Left ventricle myocardium superior (tissue), 1 donor: ENCODE measurements at regions not wholly inside any gene's neighbourhood (a gene's known extent, or its start where the extent isn't known, plus 50 kb on each side); places are given as distances from the start of the nearest gene placed in this dataset.
"Not testable (repeated sequence)": the region's sequence is repeated elsewhere in the genome, so short reads cannot be mapped to it uniquely, and the experiment has no call there.

Experiments used
- ATAC-seq: fragments of 200-7000 bp; cut with Tn5 transposase; one replicate; pipeline ENCODE4 v1.9.1; 2020; ENCODE audit warnings: mild to moderate bottlenecking, moderate library complexity
- DNase-seq: peaks from one replicate; pipeline ENCODE4 v3.0.0-alpha.2; 2020
- intact Hi-C: fragments of 100-400 bp; cut with micrococcal nuclease; formaldehyde crosslinking; loops from one replicate; pipeline ENCODE4 v1.11.0; 2022
- donor health status: DM: no; HTN: yes; CAD: no; lungs with severe emphysema.

DNA sequence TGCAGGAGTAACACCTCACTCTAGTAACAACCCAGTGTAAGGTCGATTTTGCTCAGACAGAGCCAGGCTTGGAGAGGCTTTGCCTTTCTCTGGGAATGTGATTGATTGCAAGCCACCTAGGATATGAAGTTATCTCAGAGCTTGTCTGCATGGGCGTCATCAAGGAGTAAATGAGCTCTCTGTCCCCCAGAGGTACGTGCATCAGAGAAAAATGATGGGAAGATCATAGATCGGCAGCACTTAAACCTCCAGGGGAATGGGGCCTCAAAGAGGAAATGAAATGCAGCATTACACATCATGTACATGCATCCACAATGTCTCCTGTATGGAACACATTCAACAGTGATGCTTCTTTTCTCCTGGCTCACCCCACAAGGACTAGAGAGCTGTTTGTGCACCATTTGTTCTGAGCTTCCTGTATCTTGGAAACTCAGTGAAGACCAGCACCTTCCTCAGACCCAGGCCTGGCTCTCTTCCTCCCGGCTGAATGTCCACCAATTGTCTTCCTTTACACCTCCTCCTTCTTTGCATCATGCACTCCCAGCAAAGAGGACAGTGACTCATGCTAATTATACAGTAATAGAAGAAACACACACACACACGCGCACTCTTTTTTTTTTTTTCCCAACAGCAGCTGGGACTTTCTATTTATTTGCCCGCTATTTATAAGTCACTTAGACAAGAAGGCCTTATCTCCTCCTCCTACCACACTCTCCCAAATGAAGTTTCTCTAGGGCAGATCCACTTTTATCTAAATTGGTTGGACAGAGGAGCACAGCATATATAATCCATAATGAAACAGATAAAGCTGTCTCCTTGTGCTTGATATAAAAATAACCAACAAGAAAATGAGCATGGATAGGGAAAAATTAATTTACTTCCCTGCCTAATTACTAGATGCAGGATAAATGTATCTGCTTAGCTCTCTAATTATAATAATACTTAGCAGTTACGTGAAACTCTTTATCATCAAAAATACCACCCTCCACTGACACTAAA lies 990.7 kb downstream of the CCSER2 start:
- DNase-seq (no peak), ATAC-seq (peak; percentile 89)
- intact Hi-C loops, result no loop called here

DNA sequence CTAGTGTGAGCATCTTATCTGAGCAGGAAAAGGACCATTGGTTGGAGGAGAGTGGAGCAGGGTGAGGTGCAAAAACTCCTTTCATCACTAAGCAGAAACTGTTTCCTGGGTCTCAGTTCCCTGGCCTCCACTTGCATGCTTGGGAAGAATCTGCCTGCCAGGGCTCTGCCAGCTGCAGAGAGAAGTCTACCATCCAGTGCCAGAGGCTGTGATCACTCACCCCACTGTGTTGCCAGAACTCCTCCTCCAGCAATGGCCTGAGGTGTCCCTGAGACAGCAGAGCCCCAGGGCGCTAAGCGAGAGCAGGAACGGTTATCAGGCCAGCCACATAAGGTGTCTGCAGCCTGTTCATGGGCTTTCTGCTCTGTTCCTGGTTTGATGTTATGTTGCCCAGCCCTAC lies 991.4 kb downstream of the CCSER2 start:
- ATAC-seq, result peak; percentile 98
- peak; percentile 72 for DNase-seq
- intact Hi-C loops, result no loop called here

DNA sequence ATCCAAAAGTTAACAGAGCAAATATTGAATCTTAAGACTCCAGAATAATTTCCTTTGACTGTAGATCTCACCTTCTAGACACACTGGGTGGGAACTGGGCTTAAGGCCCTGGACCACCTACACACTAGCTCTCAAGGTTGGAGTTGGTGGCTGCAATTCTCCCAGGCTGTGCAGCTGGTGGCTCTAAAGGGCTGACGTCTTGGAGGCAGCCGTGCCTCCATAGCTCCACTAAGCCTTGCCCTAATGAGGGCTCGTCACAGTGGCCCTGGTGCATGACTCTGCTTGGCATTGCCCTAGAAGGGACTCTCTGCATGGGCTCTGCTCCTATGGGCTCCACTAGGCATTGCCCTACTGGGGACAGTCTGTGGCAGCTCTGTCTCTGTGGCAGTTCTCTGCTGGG lies 1005.2 kb downstream of the CCSER2 start:
- intact Hi-C loops, result no loop called here
- no peak for ATAC-seq
- no peak for DNase-seq

DNA sequence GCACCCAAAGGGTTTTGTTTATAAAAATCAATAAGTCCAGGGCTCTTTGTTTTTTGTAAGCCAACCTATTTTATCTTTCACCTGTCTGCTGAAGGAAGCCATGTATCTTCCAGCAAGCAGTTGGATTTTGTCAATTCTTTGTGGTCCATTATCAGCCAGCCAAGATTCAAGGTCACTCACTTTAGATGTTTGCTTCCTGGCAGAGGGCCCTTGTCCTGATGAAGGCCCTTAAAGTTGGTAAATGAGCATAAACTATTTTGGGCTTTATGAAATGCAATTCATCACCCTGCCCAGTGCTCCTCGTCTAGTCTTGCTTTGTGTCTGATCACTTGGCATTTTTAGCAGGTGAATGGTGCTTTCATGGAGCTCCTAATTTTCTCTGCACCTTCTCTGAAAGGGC lies 1004.2 kb downstream of the GRID1 start:
- ATAC-seq (no peak), DNase-seq (no peak)
- intact Hi-C loops, result no loop called here

DNA sequence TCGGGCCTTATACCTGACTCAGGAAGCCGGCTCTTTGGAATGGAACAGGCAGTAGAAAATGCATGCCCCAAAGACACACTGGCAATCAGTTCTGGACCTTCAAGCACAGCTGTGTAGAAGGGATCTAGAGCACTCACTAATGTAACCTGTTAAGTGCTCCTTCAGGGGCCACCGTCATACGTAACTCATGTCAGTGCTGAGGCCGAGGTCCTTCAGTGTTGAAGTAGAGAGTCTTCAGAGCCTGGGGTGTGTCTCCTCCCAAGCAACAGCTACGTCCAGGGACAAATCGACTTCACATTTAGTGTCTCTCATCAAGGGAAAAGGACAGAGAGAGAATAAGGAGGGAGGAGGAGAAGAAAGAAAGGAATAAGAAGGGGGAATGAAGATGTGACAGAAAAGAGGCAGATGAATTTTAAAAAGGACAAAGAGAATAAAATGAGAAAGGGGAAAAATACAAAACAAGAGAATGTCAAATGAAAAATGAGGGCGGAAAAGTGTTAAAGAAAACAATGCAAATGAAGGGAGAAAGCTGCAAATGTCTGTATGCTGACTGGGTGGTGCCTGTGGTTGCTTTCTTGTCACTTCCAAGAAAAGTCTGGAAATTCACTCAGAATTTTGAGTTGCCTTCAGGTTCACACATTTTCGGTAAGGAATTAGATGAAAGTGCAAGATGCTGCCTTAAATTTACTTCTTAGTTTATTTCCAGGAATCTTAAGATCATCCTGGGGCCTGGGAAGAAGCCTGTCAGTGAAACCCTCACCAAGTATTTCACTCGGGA lies 989.4 kb downstream of the GRID1 start:
- no peak for DNase-seq
- ATAC-seq, result no peak
- intact Hi-C loops, result no loop called here

DNA sequence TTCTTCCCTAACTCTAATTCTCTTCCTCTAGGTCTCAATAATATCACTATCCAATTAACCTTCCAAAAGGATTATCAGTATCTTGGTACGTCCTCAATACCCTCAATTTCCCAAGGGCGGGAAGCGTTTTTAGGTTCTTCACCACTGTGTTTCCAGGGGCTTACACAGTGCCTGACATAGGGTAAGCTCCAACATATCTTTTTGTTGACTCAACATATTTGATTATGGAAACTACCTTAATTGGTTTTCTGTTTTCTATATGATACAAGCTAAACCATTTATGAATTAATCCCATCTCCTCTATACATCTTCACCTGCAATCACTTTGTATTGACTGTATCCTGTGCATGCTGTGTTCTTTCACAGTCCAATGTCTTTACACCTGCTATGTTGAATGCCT lies 987.3 kb downstream of the GRID1 start:
- ATAC-seq (no peak), DNase-seq (no peak)
- intact Hi-C loops, result no loop called here

DNA sequence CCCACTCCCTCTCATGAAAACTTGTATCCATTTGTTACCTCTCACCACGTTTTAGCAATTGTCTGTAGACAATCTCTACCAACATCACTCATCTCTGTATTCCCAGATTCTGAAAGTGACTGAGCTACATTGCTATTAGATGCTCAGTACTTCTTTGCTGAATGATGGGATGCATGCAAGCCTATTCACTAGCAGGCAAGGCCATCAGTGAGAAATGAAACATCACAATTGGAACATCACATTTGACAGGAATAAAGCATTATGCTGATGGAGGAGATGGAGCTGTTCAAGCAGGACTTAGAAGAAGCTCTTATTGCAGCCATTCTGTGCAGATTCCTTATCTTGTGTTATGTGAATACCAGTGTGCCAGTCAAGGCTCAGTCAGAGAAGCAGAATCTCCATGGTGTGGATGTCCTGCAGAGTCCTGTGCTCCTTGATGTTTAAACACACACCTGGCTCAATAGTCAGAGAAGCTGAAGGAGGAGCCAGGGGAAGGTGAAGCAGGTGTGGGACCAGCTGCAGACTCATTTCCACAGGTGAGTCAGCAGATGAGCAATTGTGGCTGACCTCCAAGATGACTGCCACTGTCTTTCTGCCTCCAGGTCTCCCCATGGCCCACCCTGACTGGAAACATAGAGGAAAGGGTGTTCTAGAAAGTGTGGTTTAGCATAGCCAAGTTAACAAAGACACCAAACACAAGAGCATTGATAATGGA lies 965.5 kb downstream of the GRID1 start:
- DNase-seq, result no peak
- no peak for ATAC-seq
- intact Hi-C loops, result no loop called here

DNA sequence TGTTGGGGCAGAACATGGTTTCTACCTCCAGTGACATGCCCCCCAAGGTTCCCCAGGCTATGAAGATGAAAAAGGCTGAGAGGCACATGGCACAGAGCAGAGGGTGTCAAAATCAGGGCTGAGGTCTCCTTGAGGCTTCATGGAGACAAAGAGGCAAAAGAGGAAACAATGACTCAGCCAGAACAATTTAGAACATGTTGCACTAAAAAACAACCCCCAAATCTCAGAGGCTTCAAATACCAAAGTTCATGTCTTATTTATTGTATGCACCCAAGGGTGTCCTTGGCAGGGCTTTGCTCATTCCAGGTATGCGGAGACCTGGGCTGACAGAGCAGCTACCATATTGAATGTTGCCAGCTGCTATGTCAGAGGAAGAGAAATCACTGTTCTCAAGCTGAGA lies 964.1 kb downstream of the GRID1 start:
- intact Hi-C loops, result no loop called here
- ATAC-seq (no peak), DNase-seq (no peak)

DNA sequence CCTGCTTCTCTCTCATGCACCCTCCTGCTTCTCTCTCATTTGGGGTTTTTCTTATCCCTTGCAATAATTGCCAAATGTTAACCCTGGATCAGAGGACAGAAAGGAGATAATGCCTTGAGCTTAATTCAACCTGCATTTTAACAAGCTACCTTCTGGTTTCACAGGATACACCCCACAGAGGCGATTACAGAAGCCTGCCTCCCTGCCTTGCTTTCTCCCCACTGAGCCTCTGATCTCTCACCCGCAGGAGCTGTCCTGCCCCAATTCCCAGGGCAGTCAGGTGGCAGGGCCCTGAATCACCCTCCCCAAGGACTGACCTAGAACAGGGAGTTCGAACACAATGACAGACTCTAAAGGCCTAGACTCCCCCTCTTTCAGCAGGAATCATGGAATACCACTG lies 959.5 kb downstream of the GRID1 start:
- intact Hi-C loops, result no loop called here
- DNase-seq, result no peak
- no peak for ATAC-seq

DNA sequence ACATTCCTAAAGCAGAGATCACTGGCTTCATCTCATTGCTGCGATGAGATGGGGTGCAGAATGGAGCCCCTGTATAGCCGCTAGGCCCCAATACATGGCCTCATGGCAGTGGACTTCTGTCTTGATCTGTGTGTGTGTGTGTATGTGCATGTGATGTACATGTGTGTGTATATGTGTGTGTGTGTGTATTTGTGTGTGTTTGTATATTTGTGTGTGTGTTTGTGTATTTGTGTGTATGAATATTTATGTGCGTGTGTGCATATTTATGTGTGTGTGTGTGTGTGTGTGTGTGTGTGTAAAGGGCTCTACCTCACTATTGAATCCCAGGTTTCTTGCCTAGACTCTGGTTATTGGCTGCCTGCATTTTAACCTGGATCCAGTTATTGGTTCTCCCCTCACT lies 958.2 kb downstream of the GRID1 start:
- ATAC-seq (no peak), DNase-seq (no peak)
- intact Hi-C loops, result no loop called here

DNA sequence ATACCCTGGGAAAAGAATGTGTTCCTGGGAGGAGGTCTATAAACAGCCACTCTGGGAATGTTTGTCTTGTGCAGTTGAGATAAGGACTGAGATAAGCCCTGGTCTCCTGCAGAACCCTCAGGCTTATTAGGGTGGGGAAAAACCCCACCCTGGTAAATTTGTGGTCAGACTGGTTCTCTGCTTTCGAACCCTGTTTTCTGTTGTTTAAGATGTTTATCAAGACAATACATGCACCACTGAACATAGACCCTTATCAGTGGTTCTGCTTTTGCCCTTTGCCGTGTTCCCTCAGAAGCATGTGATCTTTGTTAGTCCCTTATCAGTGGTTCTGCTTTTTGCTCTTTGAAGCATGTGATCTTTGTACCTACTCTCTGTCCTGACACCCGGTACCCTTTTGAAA lies 956.0 kb downstream of the GRID1 start:
- DNase-seq, intact Hi-C loops, ATAC-seq: not testable (repeated sequence)

DNA sequence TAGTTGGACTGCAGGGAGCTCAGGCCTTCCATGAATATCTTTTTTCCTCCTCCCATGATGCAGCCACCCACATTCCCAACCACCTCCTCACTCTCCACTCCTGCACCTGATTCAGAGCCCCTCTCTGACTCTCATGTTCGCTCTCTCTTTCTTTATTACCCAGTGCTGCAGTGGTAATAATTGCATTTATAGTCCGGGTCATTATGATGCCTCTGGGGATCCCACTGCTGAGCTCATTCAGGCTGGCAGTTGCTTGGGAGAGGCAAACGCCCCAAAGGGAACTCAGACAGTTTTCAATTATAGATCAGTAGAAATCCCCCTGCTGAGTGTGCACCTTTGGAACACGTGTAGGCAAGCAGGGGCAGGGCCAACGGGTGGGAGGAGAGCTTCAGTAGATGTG lies 953.0 kb downstream of the GRID1 start:
- DNase-seq, result no peak
- intact Hi-C loops, result no loop called here
- ATAC-seq, result no peak

DNA sequence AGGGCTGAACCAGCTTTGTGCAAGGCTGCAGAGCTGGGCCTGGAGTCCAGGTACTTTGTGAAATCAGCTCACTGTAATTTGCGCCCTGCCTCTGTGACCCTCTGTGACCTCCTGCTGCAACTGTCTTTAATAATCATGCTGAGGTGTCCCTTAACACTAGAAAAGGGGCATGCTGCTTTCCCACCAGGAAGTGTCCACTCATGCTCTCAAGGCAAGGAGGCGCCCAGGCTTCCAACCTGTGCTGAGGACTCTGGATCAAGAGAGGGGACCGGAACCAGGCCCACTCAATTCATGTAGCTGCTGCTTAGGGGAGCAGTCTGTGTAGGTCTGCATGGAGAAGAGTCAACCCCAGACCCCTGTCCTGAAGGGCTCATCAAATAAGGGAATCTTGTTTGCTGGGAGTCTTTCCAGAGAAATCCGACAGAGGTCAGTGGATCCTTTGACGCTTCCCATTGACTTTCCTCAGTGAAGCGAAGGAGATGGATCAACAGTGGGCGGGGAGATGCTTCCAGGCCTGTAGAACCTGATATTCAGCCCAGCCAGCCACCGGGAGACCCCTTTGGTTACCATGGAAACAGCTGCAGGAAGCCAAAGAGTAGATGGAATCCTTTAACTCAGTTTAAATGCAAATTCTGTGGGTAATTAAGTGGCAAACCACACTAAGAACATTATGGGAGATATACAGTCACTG lies 945.9 kb downstream of the GRID1 start:
- DNase-seq (no peak), ATAC-seq (no peak)
- intact Hi-C loops, result no loop called here

DNA sequence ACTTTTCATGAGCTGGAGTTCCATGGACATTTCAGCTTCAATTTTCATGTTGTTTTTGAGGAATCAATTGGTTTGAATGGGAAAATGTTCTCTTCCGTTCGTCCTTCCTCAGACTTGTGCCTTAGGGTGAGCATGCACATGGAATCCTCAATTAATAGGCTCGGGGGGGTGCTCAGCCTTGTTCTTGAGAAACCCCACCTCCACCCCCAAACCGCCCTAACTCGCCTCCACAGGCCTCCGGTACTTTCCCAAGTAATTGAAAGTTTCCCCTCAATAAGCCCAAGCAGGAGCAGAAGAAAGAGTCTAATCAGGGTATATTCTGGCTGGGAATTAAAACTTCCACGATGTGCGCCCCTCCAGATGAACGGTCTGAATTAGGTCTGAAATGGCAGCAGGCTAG lies 945.2 kb downstream of the GRID1 start:
- intact Hi-C loops, result no loop called here
- DNase-seq, result no peak

DNA sequence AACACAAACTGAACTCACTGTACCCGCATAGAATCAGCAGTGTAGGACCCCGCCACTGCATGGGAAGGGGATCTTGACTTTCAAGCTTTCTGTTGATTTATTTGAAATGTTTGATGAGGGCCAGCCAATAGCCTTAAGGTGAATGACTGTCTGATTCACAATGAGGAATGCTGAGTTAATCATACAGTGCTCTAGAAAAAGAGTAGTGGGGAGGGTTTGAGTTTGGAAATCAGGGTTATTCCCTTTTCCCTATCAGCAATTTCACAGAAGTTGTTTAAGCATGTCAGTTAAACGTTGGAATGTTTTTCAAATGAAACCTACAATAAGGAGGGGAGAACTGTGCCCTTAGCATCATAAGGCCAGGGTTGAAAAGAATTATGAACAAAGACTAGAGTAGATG lies 937.5 kb downstream of the GRID1 start:
- ATAC-seq (no peak), DNase-seq (no peak)
- intact Hi-C loops, result no loop called here

More for the DNA sequence above, 945.2 kb downstream of the GRID1 start:
- no peak for ATAC-seq

DNA sequence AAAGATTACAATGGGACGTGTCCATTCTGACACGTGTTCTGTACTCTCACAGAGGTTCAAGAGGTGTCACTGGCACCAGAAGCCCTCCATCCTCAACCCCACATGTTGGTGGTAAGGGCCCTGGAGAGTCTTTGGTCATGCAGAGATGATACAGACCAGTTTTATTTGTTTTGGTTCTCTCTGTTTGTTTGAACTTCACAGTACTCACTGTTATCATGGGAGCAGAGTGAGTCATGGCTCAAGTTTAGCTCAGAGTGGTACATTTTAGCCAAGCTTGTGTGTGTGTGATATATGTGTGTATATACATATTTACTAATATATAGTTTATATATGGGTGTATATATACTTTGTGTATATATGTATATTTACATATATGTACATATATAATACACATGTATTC lies 935.6 kb downstream of the GRID1 start:
- DNase-seq (no peak), ATAC-seq (peak; percentile 31)
- intact Hi-C loops, result no loop called here

DNA sequence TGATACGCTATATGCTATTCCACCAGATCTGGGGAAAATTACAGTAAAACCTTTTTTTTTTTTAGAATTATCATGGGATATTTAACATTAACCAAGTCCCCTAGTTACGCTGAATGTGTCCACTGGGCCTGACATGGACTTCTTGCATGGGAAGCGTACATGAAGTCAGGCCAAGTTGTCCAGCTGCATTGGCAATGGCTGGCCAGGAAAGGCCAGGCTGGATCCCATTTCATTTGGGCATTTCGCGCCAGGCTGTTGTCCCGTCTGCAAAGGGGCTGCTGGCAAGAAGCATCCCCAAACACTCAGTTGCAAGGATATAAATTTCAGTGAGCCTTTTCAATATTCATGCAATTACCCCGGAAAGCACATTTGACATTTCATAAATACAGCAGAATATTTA lies 933.3 kb downstream of the GRID1 start:
- ATAC-seq (no peak), DNase-seq (no peak)
- intact Hi-C loops, result no loop called here

DNA sequence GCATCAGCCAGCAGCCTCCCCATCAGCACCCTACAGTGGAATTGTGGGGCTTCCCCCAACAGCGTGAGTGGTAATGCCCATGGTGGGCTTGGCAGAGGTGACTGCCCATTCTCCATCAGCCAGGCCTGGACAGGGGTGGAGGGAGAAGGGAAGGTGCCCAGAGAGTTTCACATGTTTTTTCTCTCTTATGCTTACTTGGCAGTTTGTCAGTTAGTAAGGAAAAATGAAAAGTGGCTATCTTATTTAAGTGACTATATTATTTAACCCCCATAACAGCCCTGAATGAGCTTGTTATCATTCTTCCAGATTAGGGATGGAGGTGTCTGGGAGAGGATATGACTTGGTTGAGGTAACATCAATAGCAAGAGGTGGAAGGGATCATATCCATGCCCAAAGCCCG lies 921.7 kb downstream of the GRID1 start:
- no peak for ATAC-seq
- intact Hi-C loops, result no loop called here
- DNase-seq, result no peak

DNA sequence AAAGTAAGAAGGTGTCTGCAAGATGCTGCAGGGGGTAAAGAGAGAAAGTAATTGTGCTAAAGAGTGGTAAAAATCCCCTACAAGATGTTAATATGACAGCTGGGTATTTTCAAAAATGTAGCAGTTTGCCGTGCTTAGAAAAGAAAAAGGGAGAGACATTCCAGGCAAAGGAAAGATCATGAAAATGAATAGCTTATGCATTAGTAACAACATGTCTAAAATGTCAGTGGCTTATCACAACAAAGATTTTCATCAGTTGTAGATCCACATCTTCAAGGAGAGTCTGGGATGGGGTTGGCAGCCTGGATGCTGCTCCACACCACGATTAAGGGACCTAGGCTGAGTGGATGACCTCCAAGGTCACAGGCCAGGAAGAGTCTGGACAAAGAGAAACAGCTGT lies 920.9 kb downstream of the GRID1 start:
- intact Hi-C loops, result no loop called here
- ATAC-seq, result no peak
- no peak for DNase-seq
